GM19463 (cell line): ENCODE measurements at regions not wholly inside any gene's neighbourhood (a gene's known extent, or its start where the extent isn't known, plus 50 kb on each side); places are given as distances from the start of the nearest gene placed in this dataset.
"Not testable (repeated sequence)": the region's sequence is repeated elsewhere in the genome, so short reads cannot be mapped to it uniquely, and the experiment has no call there.

ENCODE experiments used
- ATAC-seq: cut with Tn5 transposase; IDR thresholded peaks from one replicate; pipeline ENCODE4 v1.9.1; 2021; ENCODE audit warnings: mild to moderate bottlenecking, moderate library complexity; ENCODE audit not compliant: unreplicated experiment

DNA sequence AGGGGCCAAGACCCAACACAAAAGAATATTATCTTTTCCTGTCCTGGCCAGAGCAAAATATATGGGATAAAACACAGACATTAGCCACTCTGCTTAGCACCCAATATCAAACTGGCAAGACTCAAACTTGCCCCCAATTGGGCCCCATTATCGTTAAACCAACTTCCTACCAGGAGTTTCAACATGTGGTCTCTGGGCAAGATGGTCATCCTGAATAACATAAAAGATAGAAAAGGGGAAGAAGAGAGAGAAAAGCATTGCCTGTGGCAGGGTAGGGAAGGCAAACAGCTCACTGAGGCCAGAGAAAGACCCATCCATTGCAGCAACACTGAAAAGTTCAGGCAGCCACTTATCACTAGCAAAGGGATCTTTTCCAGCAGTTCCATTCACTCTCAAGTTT lies 502.1 kb downstream of the KIF2B start:
- ATAC-seq = no peak

DNA sequence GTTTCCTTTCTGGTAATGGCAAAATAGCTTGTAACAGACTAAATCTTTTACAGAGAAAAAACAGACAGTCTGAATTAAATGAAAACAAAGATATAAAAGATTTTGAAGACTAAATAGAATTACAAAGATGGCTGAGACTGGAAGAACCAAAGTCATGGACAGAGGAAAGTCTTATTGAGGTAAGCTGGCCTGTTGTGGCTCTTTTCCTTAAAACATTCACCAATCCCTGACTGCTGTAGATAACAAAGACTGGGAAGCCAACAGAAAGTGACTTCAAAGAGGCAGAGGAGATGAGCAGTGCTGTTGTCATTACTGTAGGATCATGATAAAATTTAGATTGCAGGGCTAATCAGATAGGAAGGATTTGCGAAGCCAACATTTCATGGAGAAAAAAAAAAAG lies 517.0 kb downstream of the KIF2B start:
- ATAC-seq = no peak

DNA sequence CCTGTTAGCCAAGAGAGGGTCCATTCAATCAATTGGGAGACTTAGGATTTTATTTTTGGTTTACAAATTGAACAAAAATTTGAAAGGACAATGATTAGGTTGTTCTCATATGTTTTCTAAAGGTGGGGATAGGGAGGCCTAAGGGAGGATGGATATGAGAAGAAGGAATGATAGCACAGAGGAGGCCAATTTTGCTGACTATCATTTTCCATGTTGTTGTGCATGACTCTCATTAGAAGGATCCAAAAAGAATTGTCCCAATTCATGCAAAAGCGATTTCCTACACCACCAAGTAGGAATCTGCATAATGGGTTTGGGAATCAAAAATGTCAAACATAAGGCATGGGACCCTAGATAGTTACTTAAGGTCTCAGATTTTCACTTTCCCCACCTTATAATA lies 524.8 kb downstream of the KIF2B start:
- ATAC-seq = no peak

DNA sequence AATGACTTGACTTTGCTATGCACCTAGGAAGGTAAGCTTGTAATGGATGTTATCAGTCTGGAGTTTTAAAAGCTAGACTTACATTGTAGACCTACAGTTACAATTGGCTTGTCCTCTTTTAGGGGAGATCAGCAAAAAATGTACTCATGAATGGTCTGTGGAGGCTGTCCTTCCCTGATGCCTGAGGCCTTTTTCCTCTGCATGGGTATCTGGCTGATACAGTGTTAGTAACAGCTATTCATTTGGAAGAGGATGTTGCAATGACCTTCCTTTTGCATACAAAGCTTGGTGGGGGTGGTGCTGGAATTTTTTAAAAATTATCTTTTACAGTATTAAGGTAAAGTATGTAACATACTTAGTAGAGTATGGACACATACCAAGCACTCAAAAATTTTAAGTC lies 525.5 kb downstream of the KIF2B start:
- no peak for ATAC-seq

DNA sequence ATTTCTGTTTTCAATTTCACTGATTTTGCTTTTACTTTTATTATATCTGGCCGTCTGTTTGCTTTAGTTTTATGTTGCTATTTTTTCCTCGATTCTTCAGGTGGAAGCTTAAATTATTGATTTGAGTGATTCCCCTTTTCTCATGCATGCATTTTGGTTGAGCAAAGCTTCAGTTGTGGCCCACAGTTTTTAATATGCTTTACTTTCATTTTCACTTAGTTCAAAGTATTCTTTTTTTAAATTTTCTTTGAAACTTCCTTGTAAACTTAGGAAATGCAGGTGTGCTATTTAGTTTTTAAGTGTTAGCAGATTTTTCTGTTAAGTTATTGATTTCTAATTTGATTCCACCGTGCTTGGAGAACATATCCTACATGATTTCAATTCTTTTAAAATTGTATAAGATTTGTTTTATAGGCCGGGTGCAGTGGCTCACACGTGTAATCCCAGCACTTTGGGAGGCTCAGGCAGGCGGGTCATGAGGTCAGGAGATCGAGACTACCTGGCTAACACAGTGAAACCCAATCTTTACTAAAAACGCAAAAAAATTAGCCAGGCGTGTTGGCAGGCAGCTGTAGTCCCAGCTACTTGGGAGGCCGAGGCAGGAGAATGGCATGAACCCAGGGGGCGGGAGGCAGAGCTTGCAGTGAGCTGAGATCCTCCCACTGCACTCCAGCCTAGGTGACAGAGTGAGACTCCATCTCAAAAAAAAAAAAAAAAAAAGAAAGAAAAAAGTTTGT lies 531.2 kb downstream of the KIF2B start:
- ATAC-seq = no peak

DNA sequence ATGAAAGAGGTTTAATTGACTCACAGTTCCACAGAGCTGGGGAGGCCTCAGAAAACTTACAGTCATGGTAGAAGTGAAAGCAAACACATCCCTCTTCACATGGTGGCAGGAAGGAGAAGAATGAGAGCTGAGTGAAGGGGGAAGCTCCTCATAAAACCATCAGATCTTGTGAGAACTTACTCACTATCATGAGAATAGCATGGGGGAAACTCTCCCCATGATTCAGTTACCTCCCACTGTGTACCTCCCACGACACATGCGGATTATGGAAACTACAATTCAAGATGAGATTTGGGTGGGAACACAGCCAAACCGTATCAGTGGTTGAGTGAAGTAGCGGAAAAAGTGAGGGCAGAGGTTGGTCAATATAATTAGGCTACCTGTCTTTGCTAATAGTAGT lies 538.3 kb downstream of the KIF2B start:
- ATAC-seq = not testable (repeated sequence)

DNA sequence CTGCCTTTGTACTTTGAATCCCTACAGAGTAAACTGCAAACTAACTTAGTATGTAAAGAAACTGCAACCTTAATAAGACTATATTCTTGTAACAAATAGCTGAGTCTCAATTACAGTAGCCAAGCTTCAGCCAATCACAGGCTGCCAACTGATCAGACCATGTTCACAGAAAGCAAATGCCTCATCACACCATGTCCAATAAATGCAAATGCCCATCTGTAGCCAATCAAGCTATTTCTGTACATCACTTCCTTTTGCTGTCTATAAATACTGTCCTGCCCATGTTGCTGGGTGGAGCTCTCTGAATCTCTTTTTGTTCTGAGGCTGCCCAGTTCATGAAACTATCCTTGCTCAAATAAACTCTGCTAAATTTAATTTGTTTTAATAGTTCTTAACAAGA lies 531.7 kb upstream of the TOM1L1 start:
- ATAC-seq = no peak

DNA sequence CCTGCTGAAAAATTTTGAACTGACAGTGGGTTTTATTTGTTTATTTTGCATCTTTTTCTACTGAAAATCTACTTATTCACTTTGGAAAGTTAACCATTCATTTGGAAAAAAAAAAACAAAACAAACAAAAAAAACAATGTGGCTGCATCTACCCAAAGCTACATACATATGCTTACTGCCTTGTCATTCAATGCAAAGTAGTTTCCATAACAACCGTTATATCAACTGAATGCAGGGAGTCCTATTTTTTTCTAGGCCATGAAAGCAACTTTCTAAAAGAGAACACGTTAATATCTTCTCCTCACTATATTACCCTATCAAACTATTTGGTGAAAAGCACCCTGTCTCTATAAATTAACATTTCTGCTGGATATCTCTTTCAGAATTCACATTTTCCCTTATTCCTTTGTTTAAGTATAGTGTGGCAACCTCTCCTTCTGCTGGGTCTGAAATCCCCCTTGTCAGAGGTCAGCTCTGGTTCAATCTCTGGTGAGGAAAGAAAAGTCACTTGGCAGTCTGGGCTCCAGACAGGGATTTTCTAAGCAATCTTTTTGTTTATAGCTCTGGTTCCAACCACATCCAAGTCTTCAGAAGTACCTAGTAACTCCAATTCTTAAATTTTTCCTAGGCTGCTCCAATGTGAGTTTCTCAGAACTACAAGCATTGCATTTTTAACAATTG lies 528.4 kb upstream of the TOM1L1 start:
- no peak for ATAC-seq

DNA sequence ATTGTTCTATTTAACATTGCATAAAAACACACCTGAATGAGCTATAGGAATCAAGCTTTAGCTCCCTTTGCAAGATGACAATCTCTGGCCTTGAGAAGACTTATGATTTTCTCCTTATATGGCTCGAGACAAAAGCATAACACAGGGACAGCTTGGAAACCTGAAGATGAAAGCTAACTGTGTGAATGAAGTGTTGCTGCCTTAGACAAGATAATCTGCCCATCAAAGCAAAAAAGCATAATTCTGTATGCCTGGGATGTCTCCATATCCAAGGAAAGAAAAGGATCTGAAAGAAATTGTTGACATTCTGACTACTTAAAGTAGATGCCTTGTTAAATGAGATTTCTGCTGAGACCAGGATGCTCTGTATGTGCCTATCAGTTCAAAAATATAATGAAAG lies 526.7 kb upstream of the TOM1L1 start:
- no peak for ATAC-seq

DNA sequence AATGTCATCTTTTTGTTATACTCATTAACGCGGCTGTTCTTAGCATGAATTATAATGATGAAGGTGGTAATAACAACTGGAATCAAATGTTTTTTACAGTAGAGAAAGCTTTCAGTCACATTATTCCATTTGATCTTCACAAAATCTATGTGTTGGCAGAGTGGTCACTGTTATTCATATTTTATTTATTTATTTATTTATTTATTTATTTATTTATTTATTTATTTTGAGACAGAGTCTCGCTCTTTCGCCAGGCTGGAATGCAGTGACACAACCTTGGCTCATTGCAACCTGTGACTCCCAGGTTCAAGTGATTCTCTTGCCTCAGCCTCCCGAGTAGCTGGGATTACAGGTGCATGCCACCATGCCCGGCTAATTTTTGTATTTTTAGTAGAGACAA lies 524.2 kb upstream of the TOM1L1 start:
- ATAC-seq = not testable (repeated sequence)

DNA sequence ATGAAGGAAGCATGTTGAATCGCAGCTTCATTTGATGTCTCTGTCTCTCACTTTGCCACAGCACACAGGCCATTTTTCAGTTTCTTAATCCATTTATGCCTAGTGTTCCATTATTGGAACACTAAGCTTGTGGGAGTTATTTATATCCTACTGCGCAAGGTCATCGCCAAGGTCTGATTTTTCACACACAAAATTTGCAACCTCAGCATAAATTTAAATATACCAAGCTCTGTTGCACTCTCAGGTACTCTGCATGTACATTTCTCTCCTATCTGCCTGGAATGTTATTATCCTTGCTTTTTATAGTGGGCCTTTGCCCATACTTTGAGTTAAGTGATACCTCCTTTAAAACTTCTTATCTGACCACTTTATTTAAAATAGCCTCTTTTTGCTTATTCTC lies 519.2 kb upstream of the TOM1L1 start:
- no peak for ATAC-seq

DNA sequence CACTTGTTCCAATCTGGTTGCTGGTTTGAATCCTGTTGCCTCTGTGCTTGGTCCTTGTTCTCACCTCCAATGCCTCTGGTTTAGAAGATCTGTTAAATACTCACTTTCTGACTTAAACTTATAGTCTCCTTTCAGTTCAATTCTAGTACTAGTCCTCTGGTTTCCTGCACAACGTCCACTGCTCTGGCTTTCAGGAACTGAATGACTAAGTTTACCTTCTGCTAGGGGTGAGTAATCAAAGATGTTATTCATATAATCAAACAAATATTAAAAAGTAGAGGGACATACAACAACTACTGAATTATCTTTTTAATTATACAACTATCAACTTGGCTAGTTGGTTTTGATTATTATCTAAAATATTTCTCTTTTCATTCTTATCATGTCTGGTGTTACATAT lies 496.4 kb upstream of the TOM1L1 start:
- ATAC-seq = no peak

DNA sequence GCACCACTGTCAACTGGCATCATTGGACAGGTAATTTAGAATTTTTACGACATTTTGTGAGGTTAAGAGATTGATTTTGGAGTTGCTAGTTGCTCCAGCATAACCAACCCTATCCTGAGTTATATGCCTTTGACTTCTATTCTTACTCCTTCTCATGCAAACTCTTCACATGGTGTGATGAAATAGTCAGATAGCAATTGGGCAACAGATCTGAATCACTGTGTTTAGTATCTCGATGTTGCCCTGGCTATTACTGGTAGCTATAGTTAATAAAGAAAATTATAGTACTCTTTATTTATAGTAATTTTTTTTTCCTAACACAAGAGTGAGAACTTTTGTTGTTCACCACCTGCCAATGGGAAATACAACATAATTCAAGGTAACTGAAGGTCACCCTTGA lies 494.8 kb upstream of the TOM1L1 start:
- ATAC-seq = no peak

DNA sequence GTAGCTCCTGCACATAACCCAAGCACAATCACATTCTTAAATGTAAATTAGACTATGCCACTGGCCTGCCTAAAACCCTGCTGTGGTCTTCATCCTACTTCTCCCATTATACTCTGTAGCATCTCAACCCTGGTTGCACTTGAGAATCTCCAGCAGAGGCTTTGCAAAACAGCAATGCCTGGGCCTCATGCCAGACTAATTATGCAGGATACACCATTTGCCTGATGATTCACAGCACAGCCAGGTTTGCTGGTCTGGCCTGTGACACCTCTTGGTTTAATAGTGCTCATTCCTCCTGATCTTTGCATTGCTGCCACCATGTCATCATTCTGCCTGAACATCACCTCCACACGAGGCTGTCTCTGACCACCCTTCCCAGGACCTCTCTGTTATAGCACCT lies 491.9 kb upstream of the TOM1L1 start:
- no peak for ATAC-seq

DNA sequence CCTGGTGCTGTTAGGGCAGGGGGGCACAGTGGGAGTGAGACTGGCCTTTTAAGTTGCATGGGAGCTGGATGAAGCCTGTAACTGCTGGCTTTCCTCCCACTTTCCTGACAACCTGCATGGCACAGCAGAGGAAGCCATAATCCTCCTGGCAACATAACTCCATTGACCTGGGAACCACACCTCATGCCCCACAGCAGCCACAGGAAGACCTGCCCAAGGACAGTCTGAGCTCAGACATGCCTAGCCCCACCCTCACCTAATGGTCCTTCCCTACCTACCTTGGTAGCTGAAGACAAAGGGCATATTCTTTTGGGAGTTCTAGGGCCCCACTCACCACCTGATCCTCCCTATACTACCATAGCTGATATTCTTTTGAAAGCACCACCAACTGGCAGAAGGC lies 482.2 kb upstream of the TOM1L1 start:
- ATAC-seq = no peak

DNA sequence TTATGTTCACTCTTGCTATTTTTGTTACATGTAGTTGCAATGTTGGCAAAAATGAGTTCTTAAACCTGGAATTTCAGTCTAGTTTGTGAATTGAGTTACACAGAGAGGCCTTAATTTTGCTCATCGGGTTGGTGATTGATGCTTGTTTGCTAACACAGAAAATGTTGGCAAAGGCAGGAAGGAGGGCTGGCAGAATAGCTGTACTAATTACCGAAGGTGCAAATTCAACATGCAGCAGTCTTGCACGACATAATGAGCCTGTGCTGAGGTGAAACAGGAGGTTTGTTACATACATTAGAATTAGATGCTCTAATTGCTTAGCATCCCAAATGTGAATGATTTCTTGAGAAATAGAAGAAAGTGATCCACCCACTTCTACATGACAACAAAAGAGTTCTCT lies 475.0 kb upstream of the TOM1L1 start:
- no peak for ATAC-seq

DNA sequence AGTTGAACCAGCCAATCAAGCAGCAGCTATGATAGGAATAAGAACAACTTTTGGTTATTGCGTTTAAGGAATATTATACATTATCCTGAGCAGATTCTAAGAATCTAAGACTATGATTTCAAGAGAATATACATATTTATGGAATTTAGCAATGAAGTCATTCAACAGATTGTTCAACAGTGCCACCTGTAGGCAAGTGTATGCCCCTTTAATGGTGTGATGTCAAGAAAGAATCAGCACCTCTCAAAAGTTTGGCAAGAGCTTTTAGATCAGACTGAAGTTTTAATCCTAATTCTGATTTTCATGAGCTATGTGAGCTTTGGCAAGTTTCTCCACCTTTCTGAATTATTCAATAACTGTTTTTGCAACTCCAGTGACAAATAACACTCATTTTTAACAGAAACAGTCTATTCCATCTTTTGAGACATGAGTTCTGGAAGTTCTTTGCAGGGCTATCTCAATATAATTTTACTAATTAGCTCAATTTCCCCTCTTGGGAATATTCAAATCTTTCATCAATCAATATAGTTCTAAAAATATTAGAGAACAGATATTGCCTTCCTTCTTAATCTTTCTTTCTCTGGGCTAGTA lies 474.3 kb upstream of the TOM1L1 start:
- no peak for ATAC-seq

DNA sequence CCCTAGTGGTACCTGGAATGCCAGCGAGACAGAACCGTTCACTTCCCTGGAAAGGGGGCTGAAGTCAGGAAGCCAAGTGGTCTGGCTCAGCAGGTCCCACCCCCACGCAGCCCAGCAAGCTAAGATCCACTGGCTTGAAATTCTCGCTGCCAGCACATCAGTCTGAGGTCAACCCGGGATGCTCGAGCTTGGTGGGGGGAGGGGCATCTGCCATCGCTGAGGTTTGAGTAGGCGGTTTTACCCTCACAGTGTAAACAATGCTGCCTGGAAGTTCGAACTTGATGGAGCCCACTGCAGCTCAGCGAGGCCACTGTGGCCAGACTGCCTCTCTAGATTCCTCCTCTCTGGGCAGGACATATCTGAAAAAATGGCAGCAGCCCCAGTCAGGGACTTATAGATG lies 464.7 kb upstream of the TOM1L1 start:
- no peak for ATAC-seq

DNA sequence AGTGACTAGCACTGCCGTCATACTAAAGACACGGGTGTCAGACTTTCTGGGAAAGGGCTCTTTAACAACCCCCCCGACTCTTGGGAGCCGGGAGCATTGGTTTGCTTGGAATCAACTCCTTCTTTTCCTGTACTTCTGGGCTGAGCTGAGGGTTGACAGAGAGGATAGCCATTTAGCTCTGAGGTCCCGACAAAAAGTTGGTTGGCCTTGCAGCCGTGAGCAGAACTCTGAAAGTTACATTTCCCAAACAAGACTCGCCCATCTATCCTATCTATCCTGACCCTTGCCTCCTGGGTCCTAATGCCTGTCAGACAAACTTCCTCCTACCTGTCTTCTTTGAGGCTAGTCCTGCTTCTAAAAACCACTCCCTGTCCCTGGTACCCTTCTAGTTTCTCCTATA lies 460.8 kb upstream of the TOM1L1 start:
- ATAC-seq = no peak

DNA sequence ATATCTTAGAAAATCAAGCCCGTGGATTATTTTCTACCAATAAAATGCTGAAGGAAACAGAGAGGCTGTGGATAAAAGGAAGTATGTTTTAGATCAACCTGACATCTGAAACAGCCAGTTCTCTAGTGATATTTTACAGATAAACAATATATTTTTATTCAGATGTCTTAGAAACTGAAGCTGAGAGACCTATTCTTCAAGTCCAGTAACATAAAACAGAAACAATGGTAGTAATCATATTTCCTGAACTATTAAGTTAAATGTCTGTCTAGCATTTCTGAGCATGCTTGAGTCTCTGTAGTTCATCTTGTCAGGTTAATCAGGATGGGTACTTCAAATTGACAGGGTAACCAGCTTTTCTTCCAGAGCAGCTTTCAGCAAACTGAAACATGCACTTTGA lies 449.6 kb upstream of the TOM1L1 start:
- no peak for ATAC-seq

DNA sequence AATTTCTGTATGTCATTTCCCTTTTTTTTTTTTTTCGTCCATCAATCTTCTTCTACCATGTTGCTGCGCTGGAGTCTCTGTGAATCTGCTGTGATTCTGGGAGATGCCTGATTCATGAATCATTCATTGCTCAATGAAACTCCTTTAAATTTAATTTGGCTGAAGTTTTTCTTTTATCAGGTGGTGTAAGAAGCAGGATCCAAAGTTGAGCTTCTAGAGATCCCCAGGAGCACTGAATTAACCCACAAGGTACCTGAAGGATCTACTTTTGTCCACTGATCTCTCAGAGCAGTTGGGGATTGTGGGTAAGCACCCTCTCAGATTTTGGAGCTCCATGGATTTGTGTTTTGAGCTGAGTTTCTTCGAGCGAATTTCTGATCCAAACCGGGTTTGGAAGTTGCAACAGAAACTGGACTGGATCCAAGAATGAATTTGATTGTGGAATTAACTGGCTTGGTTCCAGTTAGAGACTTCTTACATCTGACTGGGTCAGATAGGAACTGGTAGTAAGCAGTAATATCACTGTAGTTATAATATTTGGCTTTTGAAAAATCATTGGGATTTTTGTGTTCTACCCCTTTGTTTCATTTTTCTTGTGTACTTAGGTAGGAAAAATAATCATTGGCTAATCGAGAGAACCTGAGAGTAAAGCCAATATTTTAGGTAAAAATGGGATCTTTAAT lies 447.8 kb upstream of the TOM1L1 start:
- no peak for ATAC-seq
